ENCODE measurements at regions not wholly inside any gene's neighbourhood (a gene's known extent, or its start where the extent isn't known, plus 50 kb on each side); places are given as distances from the start of the nearest gene placed in this dataset.

GRCh38 chr13:78198821-78199220, 280.2 kb upstream of the EDNRB start:
- TF ChIP-seq, protein P1, sequence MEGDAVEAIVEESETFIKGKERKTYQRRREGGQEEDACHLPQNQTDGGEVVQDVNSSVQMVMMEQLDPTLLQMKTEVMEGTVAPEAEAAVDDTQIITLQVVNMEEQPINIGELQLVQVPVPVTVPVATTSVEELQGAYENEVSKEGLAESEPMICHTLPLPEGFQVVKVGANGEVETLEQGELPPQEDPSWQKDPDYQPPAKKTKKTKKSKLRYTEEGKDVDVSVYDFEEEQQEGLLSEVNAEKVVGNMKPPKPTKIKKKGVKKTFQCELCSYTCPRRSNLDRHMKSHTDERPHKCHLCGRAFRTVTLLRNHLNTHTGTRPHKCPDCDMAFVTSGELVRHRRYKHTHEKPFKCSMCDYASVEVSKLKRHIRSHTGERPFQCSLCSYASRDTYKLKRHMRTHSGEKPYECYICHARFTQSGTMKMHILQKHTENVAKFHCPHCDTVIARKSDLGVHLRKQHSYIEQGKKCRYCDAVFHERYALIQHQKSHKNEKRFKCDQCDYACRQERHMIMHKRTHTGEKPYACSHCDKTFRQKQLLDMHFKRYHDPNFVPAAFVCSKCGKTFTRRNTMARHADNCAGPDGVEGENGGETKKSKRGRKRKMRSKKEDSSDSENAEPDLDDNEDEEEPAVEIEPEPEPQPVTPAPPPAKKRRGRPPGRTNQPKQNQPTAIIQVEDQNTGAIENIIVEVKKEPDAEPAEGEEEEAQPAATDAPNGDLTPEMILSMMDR (IDR thresholded peaks at IDR 0.05; ENCODE audit: extremely low read depth in 1 of 2, insufficient read depth in 1 of 2, low read depth in 1 of 2, low read length in 2 of 2) = no peak
- TF ChIP-seq EZH2 (IDR thresholded peaks at IDR 0.05; ENCODE audit: borderline replicate concordance, low read depth, low read length, severe bottlenecking) = no peak
- TF ChIP-seq MAX (IDR thresholded peaks at IDR 0.05; ENCODE audit: insufficient read depth, insufficient read length) = no peak
- no peak for TF ChIP-seq POLR2AphosphoS5 (IDR thresholded peaks at IDR 0.05; ENCODE audit: insufficient read depth, low read depth, low read length)
- no peak for TF ChIP-seq POLR2A (IDR thresholded peaks at IDR 0.05; ENCODE audit: low read depth, low read length)
- no peak for TF ChIP-seq GATA2 (IDR thresholded peaks at IDR 0.05; ENCODE audit: insufficient read depth, insufficient read length, low read depth, low read length)
